WTC11 (cell line): ENCODE measurements at regions not wholly inside any gene's neighbourhood (a gene's known extent, or its start where the extent isn't known, plus 50 kb on each side); places are given as distances from the start of the nearest gene placed in this dataset.

Experiments used
- ATAC-seq: fragments of 200-7000 bp; cut with Tn5 transposase; 2 replicates; pipeline ENCODE4 v1.10.0; 2021; ENCODE audit warnings: mild to moderate bottlenecking, moderate library complexity
- CTCF ChIA-PET: fragments of 300-600 bp; sonication (Branson Sonifier 250); formaldehyde crosslinking; loops from one replicate; lab custom pipeline; 2021; ENCODE audit warnings: antibody characterized with exemption; lab: Charles Lee
- POLR2A ChIA-PET: fragments of 350-600 bp; sonication (Branson Sonifier 250); formaldehyde crosslinking; loops from one replicate; lab custom pipeline; 2021; ENCODE audit warnings: antibody characterized with exemption; lab: Charles Lee
- DNase-seq: peaks from one replicate; pipeline ENCODE4 v3.0.0; 2021; ENCODE audit warnings: low spot score
- H3K27ac Mint-ChIP-seq: 2 replicates; pipeline ENCODE4 v1.8.0; 2021; ENCODE audit warnings: mixed read lengths
- H3K27me3 Mint-ChIP-seq: 2 replicates; pipeline ENCODE4 v1.8.0; 2021; ENCODE audit warnings: low read depth, mild to moderate bottlenecking, moderate library complexity, mixed read lengths
- H3K36me3 Mint-ChIP-seq: 2 replicates; pipeline ENCODE4 v1.8.0; 2021; ENCODE audit warnings: mixed read lengths
- H3K4me1 Mint-ChIP-seq: 2 replicates; pipeline ENCODE4 v1.8.0; 2022; ENCODE audit warnings: mixed read lengths
- H3K4me3 Mint-ChIP-seq: 2 replicates; pipeline ENCODE4 v1.8.0; 2021; ENCODE audit warnings: mild to moderate bottlenecking, moderate library complexity, mixed read lengths
- H3K9me3 Mint-ChIP-seq: 2 replicates; pipeline ENCODE4 v1.8.0; 2021; ENCODE audit warnings: mixed read lengths
- CREB1 ChIP-seq: sonication (generic); formaldehyde crosslinking; IDR thresholded peaks from 2 replicates; pipeline ENCODE4 v1.8.0; 2023; ENCODE audit warnings: mild to moderate bottlenecking, missing genetic modification reagents
- CREM ChIP-seq: sonication (generic); formaldehyde crosslinking; IDR thresholded peaks from 2 replicates; pipeline ENCODE4 v1.8.1; 2022; ENCODE audit warnings: mild to moderate bottlenecking, missing genetic modification reagents, moderate library complexity
- JUN ChIP-seq: sonication (generic); formaldehyde crosslinking; IDR thresholded peaks from 2 replicates; pipeline ENCODE4 v1.8.0; 2023; ENCODE audit warnings: mild to moderate bottlenecking, missing genetic modification reagents
- KAT7 ChIP-seq: sonication (generic); formaldehyde crosslinking; IDR thresholded peaks from 2 replicates; pipeline ENCODE4 v1.8.1; 2023; ENCODE audit warnings: missing genetic modification reagents, mild to moderate bottlenecking, borderline replicate concordance
- NR2C2 ChIP-seq: sonication (generic); formaldehyde crosslinking; IDR thresholded peaks from 2 replicates; pipeline ENCODE4 v1.8.0; 2022; ENCODE audit warnings: mild to moderate bottlenecking, missing genetic modification reagents
- OVOL2 ChIP-seq: fragments of 250-450 bp; sonication (Bioruptor Pico); IDR thresholded peaks from 2 replicates; pipeline ENCODE4 v1.9.0; 2021; ENCODE audit warnings: mild to moderate bottlenecking, borderline replicate concordance
- SMAD4 ChIP-seq: sonication (generic); formaldehyde crosslinking; IDR thresholded peaks from 2 replicates; pipeline ENCODE4 v1.8.0; 2022; ENCODE audit warnings: mild to moderate bottlenecking, missing genetic modification reagents
- SP1 ChIP-seq: sonication (generic); formaldehyde crosslinking; conservative IDR thresholded peaks from 2 replicates; pipeline ENCODE4 v1.8.1; 2022; ENCODE audit warnings: missing genetic modification reagents
- TEAD4 ChIP-seq: sonication (generic); formaldehyde crosslinking; IDR thresholded peaks from 2 replicates; pipeline ENCODE4 v1.8.0; 2022; ENCODE audit warnings: mild to moderate bottlenecking, missing genetic modification reagents
- ZBTB21 ChIP-seq: sonication (generic); formaldehyde crosslinking; IDR thresholded peaks from 2 replicates; pipeline ENCODE4 v1.8.1; 2023; ENCODE audit warnings: mild to moderate bottlenecking, missing genetic modification reagents, borderline replicate concordance
- TF ChIP-seq, protein P1 (sequence below): sonication (generic); formaldehyde crosslinking; conservative IDR thresholded peaks from 2 replicates; pipeline ENCODE4 v1.8.1; 2022; ENCODE audit warnings: mild to moderate bottlenecking, missing genetic modification reagents
- TF ChIP-seq, protein P2 (sequence below): sonication (generic); formaldehyde crosslinking; IDR thresholded peaks from 2 replicates; pipeline ENCODE4 v1.8.0; 2022; ENCODE audit warnings: mild to moderate bottlenecking, missing genetic modification reagents
- TF ChIP-seq, protein P3 (sequence below): sonication (generic); formaldehyde crosslinking; IDR thresholded peaks from 2 replicates; pipeline ENCODE4 v1.8.1; 2022; ENCODE audit warnings: missing genetic modification reagents, borderline replicate concordance
- TF ChIP-seq, protein P4 (sequence below): sonication (generic); formaldehyde crosslinking; IDR thresholded peaks from 2 replicates; pipeline ENCODE4 v1.8.1; 2023; ENCODE audit warnings: mild to moderate bottlenecking, missing genetic modification reagents, moderate library complexity
- TF ChIP-seq, protein P5 (sequence below): sonication (generic); formaldehyde crosslinking; IDR thresholded peaks from 2 replicates; pipeline ENCODE4 v1.8.0; 2022; ENCODE audit warnings: missing genetic modification reagents
- TF ChIP-seq, protein P6 (sequence below): sonication (generic); formaldehyde crosslinking; IDR thresholded peaks from 2 replicates; pipeline ENCODE4 v1.8.0; 2022; ENCODE audit warnings: mild to moderate bottlenecking, missing genetic modification reagents
- TF ChIP-seq, protein P7 (sequence below): fragments of 250-450 bp; sonication (Bioruptor Pico); IDR thresholded peaks from 2 replicates; pipeline ENCODE4 v2.1.2; 2022; ENCODE audit warnings: mild to moderate bottlenecking, moderate library complexity
- TF ChIP-seq, protein P8 (sequence below): sonication (generic); formaldehyde crosslinking; IDR thresholded peaks from 2 replicates; pipeline ENCODE4 v1.8.0; 2023; ENCODE audit warnings: mild to moderate bottlenecking, missing genetic modification reagents

DNA sequence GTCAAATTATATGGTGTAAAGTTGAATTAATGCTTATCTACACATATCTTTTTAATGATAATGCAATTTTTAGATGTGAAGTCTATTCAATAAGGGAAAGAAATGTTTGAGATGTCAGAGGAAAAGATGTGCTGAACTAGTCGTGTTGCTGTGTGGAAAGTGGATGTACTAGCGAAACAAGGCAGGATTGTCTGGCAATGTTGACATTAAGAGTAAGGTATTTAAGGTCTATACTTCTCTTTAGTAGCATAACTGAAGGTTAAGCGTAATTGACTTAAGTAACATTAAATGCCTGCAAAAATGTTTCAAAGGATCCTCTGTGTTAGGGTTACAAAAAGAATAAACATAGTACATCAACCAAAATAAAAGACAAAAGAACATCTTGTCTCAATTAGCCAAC lies 787.3 kb upstream of the KLHL1 start:
- DNase-seq (no peak), ATAC-seq (no peak)
- no peaks in the 10 kb centered on the region for H3K36me3 Mint-ChIP-seq
- H3K4me1 Mint-ChIP-seq, result peaks cover 15% of the 10 kb centered on the region
- H3K9me3 Mint-ChIP-seq, result no peaks in the 10 kb centered on the region
- H3K4me3 Mint-ChIP-seq, result no peak overlapping the region
- POLR2A ChIA-PET, result no interaction called here
- no peaks in the 10 kb centered on the region for H3K27me3 Mint-ChIP-seq
- H3K27ac Mint-ChIP-seq, result no peak overlapping the region
- CTCF ChIA-PET, result no interaction called here
- TF ChIP-seq, protein P1, sequence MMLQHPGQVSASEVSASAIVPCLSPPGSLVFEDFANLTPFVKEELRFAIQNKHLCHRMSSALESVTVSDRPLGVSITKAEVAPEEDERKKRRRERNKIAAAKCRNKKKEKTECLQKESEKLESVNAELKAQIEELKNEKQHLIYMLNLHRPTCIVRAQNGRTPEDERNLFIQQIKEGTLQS (CRISPR knock-in tag), result no peak
- TF ChIP-seq, protein P2, sequence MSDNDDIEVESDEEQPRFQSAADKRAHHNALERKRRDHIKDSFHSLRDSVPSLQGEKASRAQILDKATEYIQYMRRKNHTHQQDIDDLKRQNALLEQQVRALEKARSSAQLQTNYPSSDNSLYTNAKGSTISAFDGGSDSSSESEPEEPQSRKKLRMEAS (CRISPR knock-in tag), result no peak
- TF ChIP-seq TEAD4 (no peak), SP1 (no peak), KAT7 (CRISPR knock-in tag) (no peak), NR2C2 (CRISPR knock-in tag) (no peak)
- TF ChIP-seq, protein P3, sequence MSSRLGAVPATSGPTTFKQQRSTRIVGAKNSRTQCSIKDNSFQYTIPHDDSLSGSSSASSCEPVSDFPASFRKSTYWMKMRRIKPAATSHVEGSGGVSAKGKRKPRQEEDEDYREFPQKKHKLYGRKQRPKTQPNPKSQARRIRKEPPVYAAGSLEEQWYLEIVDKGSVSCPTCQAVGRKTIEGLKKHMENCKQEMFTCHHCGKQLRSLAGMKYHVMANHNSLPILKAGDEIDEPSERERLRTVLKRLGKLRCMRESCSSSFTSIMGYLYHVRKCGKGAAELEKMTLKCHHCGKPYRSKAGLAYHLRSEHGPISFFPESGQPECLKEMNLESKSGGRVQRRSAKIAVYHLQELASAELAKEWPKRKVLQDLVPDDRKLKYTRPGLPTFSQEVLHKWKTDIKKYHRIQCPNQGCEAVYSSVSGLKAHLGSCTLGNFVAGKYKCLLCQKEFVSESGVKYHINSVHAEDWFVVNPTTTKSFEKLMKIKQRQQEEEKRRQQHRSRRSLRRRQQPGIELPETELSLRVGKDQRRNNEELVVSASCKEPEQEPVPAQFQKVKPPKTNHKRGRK (CRISPR knock-in tag), result no peak

DNA sequence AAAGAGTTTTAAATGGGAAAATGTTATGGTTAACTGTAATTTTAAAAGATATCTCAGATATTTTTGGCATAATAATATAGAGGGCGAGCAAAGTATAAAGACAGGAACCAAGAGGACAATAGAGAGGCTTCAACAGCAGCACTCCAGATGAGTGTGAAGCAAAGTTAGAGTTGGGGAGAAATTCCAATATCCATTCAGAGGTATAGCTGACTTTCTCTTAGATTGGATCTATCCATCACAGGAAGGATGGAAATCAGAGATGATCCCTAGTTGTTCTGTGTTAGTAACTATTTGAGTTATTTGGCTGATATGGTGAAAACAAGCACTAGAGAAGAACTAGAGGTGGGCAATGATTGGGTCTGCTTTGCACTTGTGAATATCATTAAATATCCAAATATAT lies 786.0 kb upstream of the KLHL1 start:
- ChIA-PET POLR2A (no interaction called here), CTCF (interaction anchor here (1.1 kb wide), 1 partner anchor 66 kb away, joined by 3 read pairs; no protein-coding TSS in a partner anchor)
- ATAC-seq (peak; percentile 79), DNase-seq (no peak)
- H3K36me3 Mint-ChIP-seq, result no peaks in the 10 kb centered on the region
- peaks cover under 1% of the 10 kb centered on the region; the same call in 1 of the 2 replicates for H3K9me3 Mint-ChIP-seq
- peaks cover 15% of the 10 kb centered on the region for H3K4me1 Mint-ChIP-seq
- no peak overlapping the region for H3K4me3 Mint-ChIP-seq
- TF ChIP-seq JUN (CRISPR knock-in tag) (no peak), SMAD4 (CRISPR knock-in tag) (no peak), CREB1 (CRISPR knock-in tag) (no peak), OVOL2 (CRISPR knock-in tag) (no peak), NR2C2 (CRISPR knock-in tag) (no peak), ZBTB21 (CRISPR knock-in tag) (no peak)
- TF ChIP-seq, protein P1 (CRISPR knock-in tag), result no peak
- TF ChIP-seq, protein P4, sequence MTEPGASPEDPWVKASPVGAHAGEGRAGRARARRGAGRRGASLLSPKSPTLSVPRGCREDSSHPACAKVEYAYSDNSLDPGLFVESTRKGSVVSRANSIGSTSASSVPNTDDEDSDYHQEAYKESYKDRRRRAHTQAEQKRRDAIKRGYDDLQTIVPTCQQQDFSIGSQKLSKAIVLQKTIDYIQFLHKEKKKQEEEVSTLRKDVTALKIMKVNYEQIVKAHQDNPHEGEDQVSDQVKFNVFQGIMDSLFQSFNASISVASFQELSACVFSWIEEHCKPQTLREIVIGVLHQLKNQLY (CRISPR knock-in tag), result no peak
- TF ChIP-seq, protein P5, sequence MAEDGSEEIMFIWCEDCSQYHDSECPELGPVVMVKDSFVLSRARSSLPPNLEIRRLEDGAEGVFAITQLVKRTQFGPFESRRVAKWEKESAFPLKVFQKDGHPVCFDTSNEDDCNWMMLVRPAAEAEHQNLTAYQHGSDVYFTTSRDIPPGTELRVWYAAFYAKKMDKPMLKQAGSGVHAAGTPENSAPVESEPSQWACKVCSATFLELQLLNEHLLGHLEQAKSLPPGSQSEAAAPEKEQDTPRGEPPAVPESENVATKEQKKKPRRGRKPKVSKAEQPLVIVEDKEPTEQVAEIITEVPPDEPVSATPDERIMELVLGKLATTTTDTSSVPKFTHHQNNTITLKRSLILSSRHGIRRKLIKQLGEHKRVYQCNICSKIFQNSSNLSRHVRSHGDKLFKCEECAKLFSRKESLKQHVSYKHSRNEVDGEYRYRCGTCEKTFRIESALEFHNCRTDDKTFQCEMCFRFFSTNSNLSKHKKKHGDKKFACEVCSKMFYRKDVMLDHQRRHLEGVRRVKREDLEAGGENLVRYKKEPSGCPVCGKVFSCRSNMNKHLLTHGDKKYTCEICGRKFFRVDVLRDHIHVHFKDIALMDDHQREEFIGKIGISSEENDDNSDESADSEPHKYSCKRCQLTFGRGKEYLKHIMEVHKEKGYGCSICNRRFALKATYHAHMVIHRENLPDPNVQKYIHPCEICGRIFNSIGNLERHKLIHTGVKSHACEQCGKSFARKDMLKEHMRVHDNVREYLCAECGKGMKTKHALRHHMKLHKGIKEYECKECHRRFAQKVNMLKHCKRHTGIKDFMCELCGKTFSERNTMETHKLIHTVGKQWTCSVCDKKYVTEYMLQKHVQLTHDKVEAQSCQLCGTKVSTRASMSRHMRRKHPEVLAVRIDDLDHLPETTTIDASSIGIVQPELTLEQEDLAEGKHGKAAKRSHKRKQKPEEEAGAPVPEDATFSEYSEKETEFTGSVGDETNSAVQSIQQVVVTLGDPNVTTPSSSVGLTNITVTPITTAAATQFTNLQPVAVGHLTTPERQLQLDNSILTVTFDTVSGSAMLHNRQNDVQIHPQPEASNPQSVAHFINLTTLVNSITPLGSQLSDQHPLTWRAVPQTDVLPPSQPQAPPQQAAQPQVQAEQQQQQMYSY (CRISPR knock-in tag), result no peak
- TF ChIP-seq, protein P6, sequence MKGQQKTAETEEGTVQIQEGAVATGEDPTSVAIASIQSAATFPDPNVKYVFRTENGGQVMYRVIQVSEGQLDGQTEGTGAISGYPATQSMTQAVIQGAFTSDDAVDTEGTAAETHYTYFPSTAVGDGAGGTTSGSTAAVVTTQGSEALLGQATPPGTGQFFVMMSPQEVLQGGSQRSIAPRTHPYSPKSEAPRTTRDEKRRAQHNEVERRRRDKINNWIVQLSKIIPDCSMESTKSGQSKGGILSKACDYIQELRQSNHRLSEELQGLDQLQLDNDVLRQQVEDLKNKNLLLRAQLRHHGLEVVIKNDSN (CRISPR knock-in tag), result no peak
- H3K27ac Mint-ChIP-seq, result no peak overlapping the region
- H3K27me3 Mint-ChIP-seq, result no peaks in the 10 kb centered on the region

DNA sequence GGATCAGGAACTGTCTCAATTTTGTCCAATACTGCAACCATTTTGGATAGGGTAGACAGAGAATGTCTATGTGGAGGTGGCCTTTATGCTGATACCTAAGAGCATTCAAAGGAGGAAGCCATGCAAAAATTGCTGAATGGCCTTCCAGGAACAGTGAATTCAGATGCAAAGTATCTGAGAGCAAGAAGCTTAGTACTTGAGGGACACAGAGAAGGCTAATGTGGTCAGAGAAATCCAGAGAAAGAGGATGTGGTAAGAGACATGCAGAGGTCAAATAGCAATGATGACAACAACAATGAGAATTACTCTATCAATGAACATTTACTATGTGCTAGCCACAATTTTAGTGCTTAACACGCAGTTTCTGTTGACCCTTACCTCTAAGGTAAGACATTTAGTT lies 785.6 kb upstream of the KLHL1 start:
- CTCF ChIA-PET, result interaction anchor here (1.1 kb wide), 1 partner anchor 67 kb away, joined by 3 read pairs; no protein-coding TSS in a partner anchor
- no peaks in the 10 kb centered on the region for H3K36me3 Mint-ChIP-seq
- H3K9me3 Mint-ChIP-seq, result peaks cover 5% of the 10 kb centered on the region
- peaks cover 15% of the 10 kb centered on the region for H3K4me1 Mint-ChIP-seq
- POLR2A ChIA-PET, result no interaction called here
- no peak overlapping the region for H3K27ac Mint-ChIP-seq
- H3K27me3 Mint-ChIP-seq, result no peaks in the 10 kb centered on the region
- no peak for TF ChIP-seq JUN (CRISPR knock-in tag)
- TF ChIP-seq, protein P7, sequence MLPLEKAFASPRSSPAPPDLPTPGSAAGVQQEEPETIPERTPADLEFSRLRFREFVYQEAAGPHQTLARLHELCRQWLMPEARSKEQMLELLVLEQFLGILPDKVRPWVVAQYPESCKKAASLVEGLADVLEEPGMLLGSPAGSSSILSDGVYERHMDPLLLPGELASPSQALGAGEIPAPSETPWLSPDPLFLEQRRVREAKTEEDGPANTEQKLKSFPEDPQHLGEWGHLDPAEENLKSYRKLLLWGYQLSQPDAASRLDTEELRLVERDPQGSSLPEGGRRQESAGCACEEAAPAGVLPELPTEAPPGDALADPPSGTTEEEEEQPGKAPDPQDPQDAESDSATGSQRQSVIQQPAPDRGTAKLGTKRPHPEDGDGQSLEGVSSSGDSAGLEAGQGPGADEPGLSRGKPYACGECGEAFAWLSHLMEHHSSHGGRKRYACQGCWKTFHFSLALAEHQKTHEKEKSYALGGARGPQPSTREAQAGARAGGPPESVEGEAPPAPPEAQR (CRISPR knock-in tag), result 0 out of 2 replicates have a peak, but pooled peaks have one; percentile 59
- TF ChIP-seq, protein P8, sequence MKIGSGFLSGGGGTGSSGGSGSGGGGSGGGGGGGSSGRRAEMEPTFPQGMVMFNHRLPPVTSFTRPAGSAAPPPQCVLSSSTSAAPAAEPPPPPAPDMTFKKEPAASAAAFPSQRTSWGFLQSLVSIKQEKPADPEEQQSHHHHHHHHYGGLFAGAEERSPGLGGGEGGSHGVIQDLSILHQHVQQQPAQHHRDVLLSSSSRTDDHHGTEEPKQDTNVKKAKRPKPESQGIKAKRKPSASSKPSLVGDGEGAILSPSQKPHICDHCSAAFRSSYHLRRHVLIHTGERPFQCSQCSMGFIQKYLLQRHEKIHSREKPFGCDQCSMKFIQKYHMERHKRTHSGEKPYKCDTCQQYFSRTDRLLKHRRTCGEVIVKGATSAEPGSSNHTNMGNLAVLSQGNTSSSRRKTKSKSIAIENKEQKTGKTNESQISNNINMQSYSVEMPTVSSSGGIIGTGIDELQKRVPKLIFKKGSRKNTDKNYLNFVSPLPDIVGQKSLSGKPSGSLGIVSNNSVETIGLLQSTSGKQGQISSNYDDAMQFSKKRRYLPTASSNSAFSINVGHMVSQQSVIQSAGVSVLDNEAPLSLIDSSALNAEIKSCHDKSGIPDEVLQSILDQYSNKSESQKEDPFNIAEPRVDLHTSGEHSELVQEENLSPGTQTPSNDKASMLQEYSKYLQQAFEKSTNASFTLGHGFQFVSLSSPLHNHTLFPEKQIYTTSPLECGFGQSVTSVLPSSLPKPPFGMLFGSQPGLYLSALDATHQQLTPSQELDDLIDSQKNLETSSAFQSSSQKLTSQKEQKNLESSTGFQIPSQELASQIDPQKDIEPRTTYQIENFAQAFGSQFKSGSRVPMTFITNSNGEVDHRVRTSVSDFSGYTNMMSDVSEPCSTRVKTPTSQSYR, result no peak
- TF ChIP-seq SP1, result 0 out of 2 replicates have a peak, but pooled peaks have one; percentile 13
- TF ChIP-seq CREM (CRISPR knock-in tag), result no peak
- DNase-seq (no peak), ATAC-seq (peak; percentile 89)
- no peak overlapping the region for H3K4me3 Mint-ChIP-seq
